Tongue (tissue), 1 donor: ENCODE measurements at regions not wholly inside any gene's neighbourhood (a gene's known extent, or its start where the extent isn't known, plus 50 kb on each side); places are given as distances from the start of the nearest gene placed in this dataset.

ENCODE experiments used
- DNase-seq: peaks from one replicate; pipeline ENCODE4 v3.0.0-alpha.2; 2015

GRCh38 chr14:62097824-62098223 is 335.6 kb downstream of the SNAPC1 start:
- DNase-seq = no peak

DNA sequence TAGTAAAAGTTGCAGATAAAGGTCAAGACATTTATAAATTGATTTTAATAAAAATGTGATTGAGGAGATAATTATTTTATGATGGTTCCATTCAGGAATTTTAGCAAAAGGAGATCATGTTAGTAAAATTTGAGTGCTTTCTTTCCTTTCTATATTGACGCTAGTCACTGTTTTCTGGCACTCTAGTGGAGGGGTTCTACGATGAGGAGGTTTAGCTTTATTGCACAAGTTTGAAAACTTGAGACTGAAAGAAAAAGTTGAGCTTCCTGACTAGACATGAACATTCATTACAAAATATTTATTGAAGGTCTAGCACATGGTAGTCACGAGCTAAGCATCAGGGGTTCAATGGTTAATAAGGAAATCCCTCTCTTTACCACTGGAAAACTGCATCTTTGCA is 336.1 kb downstream of the SNAPC1 start:
- DNase-seq = no peak

- DNase-seq = no peak
Observed at GRCh38 chr14:62099091-62099490, 336.9 kb downstream of the SNAPC1 start.

GRCh38 chr14:62101189-62101588 is 339.0 kb downstream of the SNAPC1 start:
- no peak for DNase-seq

DNA sequence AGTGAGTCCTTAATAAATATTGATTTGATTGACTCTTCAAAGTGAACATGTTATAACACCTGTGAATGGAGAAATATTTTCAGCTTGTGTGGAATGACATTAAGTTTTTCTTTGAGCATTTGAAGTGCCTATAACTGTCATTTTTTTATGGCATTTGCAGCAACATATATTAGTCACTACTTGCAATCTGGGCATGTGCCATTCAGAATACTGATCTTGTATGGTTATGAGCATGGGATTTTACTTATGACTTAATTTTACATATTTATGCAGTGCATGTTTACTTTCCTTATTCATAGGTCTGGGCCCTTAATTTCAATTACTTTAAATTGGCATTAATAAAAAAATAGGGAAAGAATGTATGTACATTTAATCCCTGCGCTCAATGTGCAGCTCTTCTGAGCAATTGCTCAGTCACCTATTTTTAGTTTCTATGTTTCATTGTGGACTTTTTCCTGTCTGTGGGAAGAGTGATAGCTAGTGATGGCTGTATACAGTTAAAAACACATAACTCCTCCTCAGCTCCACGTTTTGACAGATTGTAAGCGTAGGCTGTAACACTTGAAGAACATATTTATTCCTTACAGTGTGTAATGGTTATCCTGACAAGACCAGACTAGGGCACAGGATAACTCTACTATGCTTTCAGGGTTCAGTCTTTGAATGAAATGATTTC is 339.6 kb downstream of the SNAPC1 start:
- no peak for DNase-seq

DNA sequence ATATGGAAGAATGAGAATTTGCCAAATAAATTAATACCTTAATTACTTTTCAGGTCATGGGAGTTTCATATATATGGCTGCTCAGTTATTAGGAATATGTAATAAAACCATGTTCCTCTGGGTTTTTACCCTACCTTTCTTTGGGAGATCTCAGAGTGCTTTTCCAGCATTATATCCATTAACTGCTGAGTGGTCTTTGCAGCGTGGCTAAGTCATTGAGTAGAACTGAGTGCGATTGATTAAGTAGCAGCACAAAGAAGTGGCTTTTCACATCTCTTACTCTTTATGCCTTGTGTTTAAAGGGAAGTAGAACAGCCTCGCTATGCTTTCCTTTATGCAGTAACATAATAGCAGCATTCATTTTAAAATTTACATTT is 340.1 kb downstream of the SNAPC1 start:
- no peak for DNase-seq

GRCh38 chr14:62103464-62103863 is 341.2 kb downstream of the SNAPC1 start:
- no peak for DNase-seq

DNA sequence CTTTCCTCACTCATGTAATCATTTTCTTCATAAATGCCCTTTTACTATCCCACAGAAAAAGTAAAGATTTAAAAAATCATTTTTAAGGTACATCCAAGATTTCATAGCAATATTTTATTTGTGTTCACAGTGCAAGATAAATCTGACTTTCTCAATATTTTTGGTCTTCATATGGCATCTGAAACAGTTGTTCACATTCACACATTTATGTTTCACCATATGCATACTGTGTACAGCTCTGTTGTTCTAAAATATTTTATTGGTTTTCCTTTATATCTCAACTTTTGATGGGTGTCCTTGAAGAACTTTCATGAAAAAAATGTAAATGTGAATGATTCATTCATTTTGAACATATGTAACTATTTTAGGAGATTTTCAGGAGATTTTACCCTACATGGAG is 348.7 kb downstream of the SNAPC1 start:
- no peak for DNase-seq

DNA sequence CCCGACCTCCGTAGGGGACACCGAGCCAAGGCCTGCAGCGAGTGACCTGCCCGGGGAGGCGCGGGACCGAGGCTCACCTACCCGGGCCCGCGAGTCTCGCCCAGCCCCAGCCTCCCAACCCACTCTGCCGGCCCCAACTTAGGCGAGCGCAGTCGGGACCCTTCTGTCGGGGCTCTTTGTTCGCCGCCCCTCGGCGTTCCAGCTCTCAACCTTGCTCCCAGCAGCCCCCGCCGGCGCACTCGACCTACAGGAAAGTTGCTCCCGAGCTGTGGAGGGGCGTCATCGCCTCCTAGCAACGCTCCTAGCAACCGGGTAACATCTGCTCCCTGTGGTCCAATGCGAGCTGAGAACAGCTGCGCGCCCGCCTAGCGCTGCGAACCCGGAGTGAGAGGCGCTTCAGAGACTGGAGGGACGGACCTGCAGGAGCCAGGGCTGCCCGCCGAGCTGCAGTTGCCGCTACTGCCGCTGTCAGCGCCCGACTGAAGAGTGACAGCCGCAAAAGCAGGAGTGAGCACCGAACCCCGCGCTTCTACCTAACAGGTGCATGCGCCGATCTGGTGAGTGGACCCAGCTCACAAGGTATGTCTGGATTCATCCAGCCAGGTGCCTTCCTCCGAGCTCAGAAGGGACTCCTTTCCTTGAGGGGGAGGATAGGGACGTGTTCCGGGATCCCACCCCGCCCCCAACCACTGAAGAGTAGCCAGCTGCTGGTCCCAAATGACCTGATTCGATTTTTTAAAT is 355.0 kb downstream of the SNAPC1 start:
- DNase-seq = peak; percentile 96

DNA sequence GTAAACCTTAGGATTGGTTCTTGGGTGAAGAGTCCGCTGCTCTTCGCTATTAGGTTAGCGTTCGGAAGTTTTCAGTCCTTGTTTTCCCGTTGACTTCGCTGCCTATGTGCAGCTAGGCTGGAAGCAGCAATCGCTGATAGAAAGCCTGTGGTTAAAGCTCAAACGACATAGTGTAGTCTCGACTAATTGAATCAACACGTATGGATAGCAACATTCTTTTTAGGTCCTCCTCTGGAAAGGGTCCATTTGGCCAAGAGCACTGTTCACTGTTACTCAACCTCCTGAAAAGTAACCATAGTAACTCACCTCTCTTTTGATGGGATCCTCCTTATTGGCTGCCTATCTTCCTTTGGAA is 355.5 kb downstream of the SNAPC1 start:
- peak; percentile 20 for DNase-seq

DNA sequence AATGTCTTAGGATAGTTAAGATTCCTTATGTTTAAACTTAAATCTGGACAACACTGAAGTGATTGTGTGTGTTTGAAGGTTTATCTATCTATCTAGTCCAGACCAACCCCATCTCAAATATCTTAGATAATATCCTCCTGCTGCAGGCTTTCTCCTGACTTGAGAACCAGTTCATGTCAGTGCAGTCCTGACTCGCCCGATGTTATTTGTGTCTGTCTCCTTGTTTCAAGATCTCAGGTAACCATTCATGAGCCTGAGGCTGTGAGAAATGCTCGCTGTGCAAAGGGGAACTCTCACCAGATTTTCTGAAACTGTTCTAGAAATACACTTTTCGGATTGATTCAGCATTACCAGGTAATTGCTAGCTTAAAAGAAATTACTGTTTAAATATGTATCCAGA is 356.2 kb downstream of the SNAPC1 start:
- DNase-seq = no peak

- DNase-seq = no peak
Observed at GRCh38 chr14:62118871-62119270, 356.7 kb downstream of the SNAPC1 start.

DNA sequence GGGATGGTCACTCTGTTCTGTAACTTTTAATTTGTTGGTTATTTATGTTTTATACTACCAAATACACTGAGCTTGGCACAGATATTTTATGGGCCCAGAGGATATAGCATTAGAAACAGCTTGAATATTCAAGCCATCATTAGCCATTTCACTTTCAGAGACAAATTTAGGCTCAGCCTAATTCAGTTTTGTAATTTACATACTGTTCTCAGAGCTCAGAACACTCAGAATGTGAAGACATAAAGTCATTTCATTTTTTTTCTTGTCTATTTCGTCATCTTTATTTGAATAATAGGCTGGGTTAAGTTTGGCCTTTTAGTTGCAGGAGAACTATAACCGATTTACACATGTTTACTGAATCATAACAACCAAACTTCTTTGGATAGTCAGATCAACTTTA is 361.7 kb downstream of the SNAPC1 start:
- no peak for DNase-seq

DNA sequence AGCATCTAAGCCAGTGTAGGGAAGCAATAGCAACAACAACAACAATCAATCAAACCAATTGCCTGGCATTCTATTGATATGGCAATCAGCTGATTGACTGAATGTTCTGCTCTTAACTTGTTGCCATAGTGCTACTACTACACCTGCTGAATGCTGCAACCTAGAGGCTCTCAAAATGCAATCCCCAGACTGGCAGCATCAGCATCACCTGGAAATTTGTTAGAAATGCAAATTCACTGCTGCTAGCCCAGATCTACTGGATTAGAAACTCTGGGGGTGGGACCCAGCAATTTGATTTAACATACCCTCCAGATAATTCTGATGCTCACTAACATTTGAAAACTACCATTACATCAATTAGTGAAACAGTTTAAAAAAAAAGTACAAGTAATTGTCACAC is 363.6 kb downstream of the SNAPC1 start:
- DNase-seq = no peak

DNA sequence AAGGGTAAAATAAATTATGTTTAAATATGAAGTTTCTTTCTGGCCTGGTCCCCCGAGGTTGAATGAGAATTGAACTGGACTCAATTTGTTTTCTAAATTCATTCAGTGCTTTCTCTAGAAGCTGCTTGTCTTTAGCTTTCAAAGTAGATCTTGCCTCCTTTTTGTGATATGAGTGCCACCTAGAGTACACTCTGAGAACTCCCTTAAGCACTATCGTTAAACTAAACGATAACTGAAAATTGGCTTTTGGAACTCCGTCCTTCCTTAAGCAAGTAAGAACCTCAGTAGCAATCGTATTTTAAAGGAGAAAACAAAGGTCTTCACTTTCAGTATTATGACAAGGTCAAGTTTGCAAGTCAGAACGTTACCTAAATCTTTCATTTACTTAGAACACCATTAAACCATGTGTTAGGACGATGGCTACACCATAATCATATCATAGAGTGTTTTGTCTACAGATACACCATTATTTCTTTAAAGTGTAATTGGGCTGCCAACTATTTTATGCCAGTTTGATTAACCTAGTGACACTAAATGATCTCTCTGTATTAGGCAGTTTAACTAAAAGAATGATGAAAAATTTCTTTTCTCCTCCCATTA is 364.8 kb downstream of the SNAPC1 start:
- peak; percentile 78 for DNase-seq

DNA sequence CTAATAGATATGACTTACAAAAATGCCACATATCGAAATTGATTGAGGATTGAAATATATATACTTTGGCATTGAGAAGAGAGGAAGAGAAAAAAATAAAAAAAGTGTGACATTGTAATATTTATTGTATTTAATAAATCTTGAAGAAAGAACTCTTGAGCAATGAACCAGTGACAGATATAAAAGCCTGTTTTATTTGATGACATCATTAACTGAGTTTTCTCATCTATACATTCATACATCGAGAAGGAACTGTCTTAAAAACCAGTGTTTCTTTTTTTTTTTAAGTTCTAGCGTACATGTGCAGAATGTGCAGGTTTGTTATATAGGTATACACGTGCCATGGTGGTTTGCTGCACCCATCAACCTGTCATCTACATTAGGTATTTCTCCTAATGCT is 368.2 kb downstream of the SNAPC1 start:
- no peak for DNase-seq

- no peak for DNase-seq
Observed at GRCh38 chr14:62133776-62134550, 371.7 kb downstream of the SNAPC1 start.

GRCh38 chr14:62138593-62138992 is 376.4 kb downstream of the SNAPC1 start:
- no peak for DNase-seq

DNA sequence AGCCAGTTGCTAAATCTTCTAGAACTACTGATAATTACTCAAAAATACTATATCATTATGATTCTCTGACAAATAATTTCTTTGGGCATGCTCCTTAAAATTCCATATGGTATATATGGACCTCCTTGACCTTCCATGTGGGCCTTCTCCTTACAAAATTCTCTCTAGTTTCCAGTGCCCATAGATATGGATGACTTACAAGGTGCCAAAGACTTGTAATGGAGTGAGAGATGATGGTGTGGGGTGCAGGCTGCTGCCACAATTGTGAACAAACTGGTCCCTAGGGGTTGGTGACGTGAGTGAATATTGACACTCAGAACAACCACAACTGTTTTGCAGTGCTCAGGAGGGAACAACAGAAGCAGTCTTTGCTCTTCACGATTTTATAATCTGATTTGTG is 378.9 kb downstream of the SNAPC1 start:
- DNase-seq = no peak

GRCh38 chr14:62143245-62143644 is 381.0 kb downstream of the SNAPC1 start:
- peak; percentile 30 for DNase-seq

GRCh38 chr14:62144863-62145262 is 382.6 kb downstream of the SNAPC1 start:
- DNase-seq = no peak

DNA sequence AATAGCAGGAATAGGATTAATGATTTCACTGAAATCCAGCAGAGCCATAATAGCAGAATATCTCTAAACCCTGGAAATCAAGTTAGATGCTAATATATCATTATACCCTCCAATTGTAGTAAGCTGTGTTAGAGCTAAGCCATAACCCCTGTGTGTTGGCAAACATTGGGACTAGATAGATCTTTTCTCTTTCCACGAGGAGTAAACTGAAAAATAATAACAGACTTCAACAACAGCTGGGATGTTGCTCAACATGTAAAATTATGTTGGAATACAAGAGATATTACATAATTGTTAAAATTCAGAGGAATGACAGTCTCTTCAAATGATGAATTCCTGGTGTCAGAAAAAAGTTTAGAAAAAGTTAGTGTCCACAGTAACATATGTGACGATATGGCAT is 383.8 kb downstream of the SNAPC1 start:
- no peak for DNase-seq

DNA sequence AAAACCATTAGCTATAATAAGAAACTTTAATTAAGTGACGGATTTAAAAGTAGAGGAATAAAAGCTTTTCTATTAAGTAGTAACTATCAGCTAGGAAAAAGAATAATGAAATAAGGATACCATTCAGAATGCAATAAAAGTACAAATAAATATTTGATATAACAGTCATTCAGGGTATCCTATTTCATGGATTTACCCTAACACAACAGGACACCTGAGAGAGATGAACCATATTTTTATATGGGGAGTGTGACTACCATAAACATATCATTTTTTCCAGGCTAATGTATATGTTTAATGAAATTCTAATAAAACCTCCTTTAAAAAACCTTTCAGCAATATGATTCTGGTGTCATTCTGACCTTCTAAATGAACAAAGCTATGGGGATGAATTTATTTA is 393.8 kb downstream of the SNAPC1 start:
- no peak for DNase-seq
